Ishikawa (cell line): ENCODE measurements at regions not wholly inside any gene's neighbourhood (a gene's known extent, or its start where the extent isn't known, plus 50 kb on each side); places are given as distances from the start of the nearest gene placed in this dataset.

Experiments
- EP300 ChIP-seq: IDR thresholded peaks from 2 replicates; pipeline ENCODE4 v1.6.1; 2012; ENCODE audit warnings: borderline replicate concordance
- FOXM1 ChIP-seq: IDR thresholded peaks from 2 replicates; pipeline ENCODE4 v1.6.1; 2012; ENCODE audit warnings: low read depth, borderline replicate concordance
- RAD21 ChIP-seq: IDR thresholded peaks from 2 replicates; pipeline ENCODE4 v1.6.1; 2012; ENCODE audit warnings: low read depth
- TEAD4 ChIP-seq: IDR thresholded peaks from 2 replicates; pipeline ENCODE4 v1.6.1; 2012
- TF ChIP-seq, protein P1 (sequence below): IDR thresholded peaks from 2 replicates; pipeline ENCODE4 v1.6.1; 2012
- TF ChIP-seq, protein P2 (sequence below): IDR thresholded peaks from 2 replicates; pipeline ENCODE4 v1.6.1; 2012

GRCh38 chr20:57769756-57770155 is 59.9 kb upstream of the PMEPA1 start:
- TF ChIP-seq EP300 = no peak
- no peak for TF ChIP-seq FOXM1
- TF ChIP-seq, protein P1, sequence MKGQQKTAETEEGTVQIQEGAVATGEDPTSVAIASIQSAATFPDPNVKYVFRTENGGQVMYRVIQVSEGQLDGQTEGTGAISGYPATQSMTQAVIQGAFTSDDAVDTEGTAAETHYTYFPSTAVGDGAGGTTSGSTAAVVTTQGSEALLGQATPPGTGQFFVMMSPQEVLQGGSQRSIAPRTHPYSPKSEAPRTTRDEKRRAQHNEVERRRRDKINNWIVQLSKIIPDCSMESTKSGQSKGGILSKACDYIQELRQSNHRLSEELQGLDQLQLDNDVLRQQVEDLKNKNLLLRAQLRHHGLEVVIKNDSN = no peak
- TF ChIP-seq, protein P2, sequence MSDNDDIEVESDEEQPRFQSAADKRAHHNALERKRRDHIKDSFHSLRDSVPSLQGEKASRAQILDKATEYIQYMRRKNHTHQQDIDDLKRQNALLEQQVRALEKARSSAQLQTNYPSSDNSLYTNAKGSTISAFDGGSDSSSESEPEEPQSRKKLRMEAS = no peak
- TF ChIP-seq TEAD4 = no peak
- TF ChIP-seq RAD21 = no peak
